Liver (tissue), 8 donors: ENCODE measurements at regions not wholly inside any gene's neighbourhood (a gene's known extent, or its start where the extent isn't known, plus 50 kb on each side); places are given as distances from the start of the nearest gene placed in this dataset.

ENCODE experiments used
- DNase-seq: peaks from one replicate; pipeline ENCODE4 v3.0.0-alpha.2; 2017; ENCODE audit warnings: low spot score
- H3K27ac ChIP-seq, 2 donors: one replicate each; pipeline ENCODE4 v1.7.0; 2013; ENCODE audit warnings: inconsistent platforms in 2 of 2, low read length in 2 of 2, control low read depth in 1 of 2, low read depth in 1 of 2, mild to moderate bottlenecking in 1 of 2
- H3K27me3 ChIP-seq, 4 donors: one replicate each; pipeline versions ENCODE4 v1.6.1 to v1.7.0; 2013; ENCODE audit warnings: low read length in 3 of 4, inconsistent platforms in 1 of 4, mild to moderate bottlenecking in 1 of 4, moderate library complexity in 1 of 4; ENCODE audit not compliant: control insufficient read depth in 4 of 4, insufficient read depth in 4 of 4
- H3K36me3 ChIP-seq, 4 donors: one replicate each; pipeline versions ENCODE4 v1.6.1 to v1.7.0; 2013; ENCODE audit warnings: low read length in 3 of 4, mild to moderate bottlenecking in 3 of 4, low read depth in 1 of 4, moderate library complexity in 1 of 4; ENCODE audit not compliant: control insufficient read depth in 4 of 4, insufficient read depth in 3 of 4
- H3K4me1 ChIP-seq, 4 donors: one replicate each; pipeline versions ENCODE4 v1.6.1 to v1.7.0; 2013; ENCODE audit warnings: low read length in 3 of 4, mild to moderate bottlenecking in 3 of 4, moderate library complexity in 1 of 4; ENCODE audit not compliant: control insufficient read depth in 4 of 4, insufficient read depth in 4 of 4
- H3K4me3 ChIP-seq, 3 donors: one replicate each; pipeline versions ENCODE4 v1.6.1 to v1.7.0; 2013; ENCODE audit warnings: low read length in 3 of 3, control low read depth in 1 of 3, low read depth in 1 of 3, mild to moderate bottlenecking in 1 of 3
- H3K9ac ChIP-seq, 2 donors: one replicate each; pipeline ENCODE4 v1.7.0; 2013; ENCODE audit warnings: low read length in 2 of 2, mild to moderate bottlenecking in 2 of 2, moderate library complexity in 2 of 2, control low read depth in 1 of 2, low read depth in 1 of 2
- H3K9me3 ChIP-seq, 4 donors: one replicate each; pipeline versions ENCODE4 v1.6.1 to v1.7.0; 2013; ENCODE audit warnings: low read length in 3 of 4; ENCODE audit not compliant: control insufficient read depth in 4 of 4
- EGR1 ChIP-seq, 2 donors: IDR thresholded peaks; 2 replicates each; pipeline ENCODE4 v1.6.1; 2016 to 2018; ENCODE audit warnings: antibody characterized with exemption in 2 of 2, low read depth in 2 of 2
- FOXA2 ChIP-seq: IDR thresholded peaks from 2 replicates; pipeline ENCODE4 v1.6.1; 2016; ENCODE audit warnings: antibody characterized with exemption
- GABPA ChIP-seq, 2 donors: IDR thresholded peaks in 1 of 2; conservative IDR thresholded peaks in 1 of 2; 2 replicates each; pipeline ENCODE4 v1.6.1; 2016; ENCODE audit warnings: antibody characterized with exemption in 2 of 2, mild to moderate bottlenecking in 1 of 2, moderate library complexity in 1 of 2
- HNF4A ChIP-seq, 2 donors: conservative IDR thresholded peaks; 2 replicates each; pipeline ENCODE4 v1.6.1; 2016; ENCODE audit warnings: antibody characterized with exemption in 2 of 2, mild to moderate bottlenecking in 2 of 2
- JUND ChIP-seq, 2 donors: IDR thresholded peaks; 2 replicates each; pipeline ENCODE4 v1.6.1; 2016; ENCODE audit warnings: antibody characterized with exemption in 2 of 2
- NR2F2 ChIP-seq: IDR thresholded peaks from 2 replicates; pipeline ENCODE4 v1.6.1; 2016; ENCODE audit warnings: antibody characterized with exemption
- RXRA ChIP-seq, 2 donors: IDR thresholded peaks; 2 replicates each; pipeline ENCODE4 v1.6.1; 2017 to 2018; ENCODE audit warnings: antibody characterized with exemption in 2 of 2, mild to moderate bottlenecking in 1 of 2
- SP1 ChIP-seq: IDR thresholded peaks from 2 replicates; pipeline ENCODE4 v1.6.1; 2018; ENCODE audit warnings: antibody characterized with exemption, mild to moderate bottlenecking
- TAF1 ChIP-seq: conservative IDR thresholded peaks from 2 replicates; pipeline ENCODE4 v1.6.1; 2016; ENCODE audit warnings: antibody characterized with exemption, mild to moderate bottlenecking
- WGBS: extraction: QIAGEN DNeasy Blood & Tissue Kit; methylation state at CpG from one replicate; pipeline ENCODE4 v1.1.7; 2013; 5-methylcytosine and 5-hydroxymethylcytosine counted together
- TF ChIP-seq, protein P1 (sequence below): fragments of 150-350 bp; IDR thresholded peaks from 2 replicates; pipeline ENCODE4 v1.5.1; 2017; ENCODE audit warnings: improper control_type of control experiment, low read depth, low read length; ENCODE audit not compliant: missing input control
- TF ChIP-seq, protein P2 (sequence below): IDR thresholded peaks from 2 replicates; pipeline ENCODE4 v1.6.1; 2016; ENCODE audit warnings: antibody characterized with exemption, mild to moderate bottlenecking
- TF ChIP-seq, protein P3 (sequence below): IDR thresholded peaks from 2 replicates; pipeline ENCODE4 v1.6.1; 2016; ENCODE audit warnings: antibody characterized with exemption
- TF ChIP-seq, protein P4 (sequence below): IDR thresholded peaks from 2 replicates; pipeline ENCODE4 v1.6.1; 2016; ENCODE audit warnings: antibody characterized with exemption
- donor health status: healthy.
- donor health status: healthy.
- donor health status: healthy.
- donor health status: healthy.
- donor health status: healthy.

DNA sequence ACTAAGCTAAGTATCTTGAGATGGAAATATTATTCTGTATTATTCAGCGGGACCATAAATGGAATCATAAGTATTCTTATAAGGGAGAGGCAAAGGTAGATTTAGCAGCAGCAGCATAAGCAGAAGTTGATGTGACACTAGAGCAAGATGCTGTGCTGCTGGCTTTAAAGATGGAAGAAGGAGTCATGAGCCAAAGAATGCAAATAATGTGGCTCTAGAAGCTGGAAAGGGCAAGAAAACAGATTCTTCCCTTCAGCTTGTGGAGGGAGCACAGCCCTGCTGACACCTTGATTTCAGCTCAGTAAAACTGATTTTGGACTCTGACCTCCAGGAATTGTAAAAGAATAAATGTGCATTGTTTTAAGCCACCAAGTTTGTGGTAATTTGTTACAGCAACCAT is 144.2 kb upstream of the ANKRD28 start:
- Histone ChIP-seq H3K4me1 (peaks cover 0 to 7% (median 3%) of the 10 kb centered on the region in 4 donors), H3K9ac (no peak overlapping the region), H3K36me3 (no peaks in the 10 kb centered on the region), H3K27ac (no peak overlapping the region), H3K4me3 (no peak overlapping the region), H3K27me3 (no peaks in the 10 kb centered on the region), H3K9me3 (peaks cover 0 to 3% (median 0%) of the 10 kb centered on the region in 4 donors)
- TF ChIP-seq JUND (IDR thresholded peaks at IDR 0.05) (no peak), HNF4A (conservative IDR thresholded peaks at IDR 0.05) (no peak), EGR1 (IDR thresholded peaks at IDR 0.05; ENCODE audit: low read depth in 2 of 2) (no peak), SP1 (no peak), FOXA2 (no peak), TAF1 (no peak)
- TF ChIP-seq, protein P1, sequence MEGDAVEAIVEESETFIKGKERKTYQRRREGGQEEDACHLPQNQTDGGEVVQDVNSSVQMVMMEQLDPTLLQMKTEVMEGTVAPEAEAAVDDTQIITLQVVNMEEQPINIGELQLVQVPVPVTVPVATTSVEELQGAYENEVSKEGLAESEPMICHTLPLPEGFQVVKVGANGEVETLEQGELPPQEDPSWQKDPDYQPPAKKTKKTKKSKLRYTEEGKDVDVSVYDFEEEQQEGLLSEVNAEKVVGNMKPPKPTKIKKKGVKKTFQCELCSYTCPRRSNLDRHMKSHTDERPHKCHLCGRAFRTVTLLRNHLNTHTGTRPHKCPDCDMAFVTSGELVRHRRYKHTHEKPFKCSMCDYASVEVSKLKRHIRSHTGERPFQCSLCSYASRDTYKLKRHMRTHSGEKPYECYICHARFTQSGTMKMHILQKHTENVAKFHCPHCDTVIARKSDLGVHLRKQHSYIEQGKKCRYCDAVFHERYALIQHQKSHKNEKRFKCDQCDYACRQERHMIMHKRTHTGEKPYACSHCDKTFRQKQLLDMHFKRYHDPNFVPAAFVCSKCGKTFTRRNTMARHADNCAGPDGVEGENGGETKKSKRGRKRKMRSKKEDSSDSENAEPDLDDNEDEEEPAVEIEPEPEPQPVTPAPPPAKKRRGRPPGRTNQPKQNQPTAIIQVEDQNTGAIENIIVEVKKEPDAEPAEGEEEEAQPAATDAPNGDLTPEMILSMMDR: no peak
- TF ChIP-seq, protein P2, sequence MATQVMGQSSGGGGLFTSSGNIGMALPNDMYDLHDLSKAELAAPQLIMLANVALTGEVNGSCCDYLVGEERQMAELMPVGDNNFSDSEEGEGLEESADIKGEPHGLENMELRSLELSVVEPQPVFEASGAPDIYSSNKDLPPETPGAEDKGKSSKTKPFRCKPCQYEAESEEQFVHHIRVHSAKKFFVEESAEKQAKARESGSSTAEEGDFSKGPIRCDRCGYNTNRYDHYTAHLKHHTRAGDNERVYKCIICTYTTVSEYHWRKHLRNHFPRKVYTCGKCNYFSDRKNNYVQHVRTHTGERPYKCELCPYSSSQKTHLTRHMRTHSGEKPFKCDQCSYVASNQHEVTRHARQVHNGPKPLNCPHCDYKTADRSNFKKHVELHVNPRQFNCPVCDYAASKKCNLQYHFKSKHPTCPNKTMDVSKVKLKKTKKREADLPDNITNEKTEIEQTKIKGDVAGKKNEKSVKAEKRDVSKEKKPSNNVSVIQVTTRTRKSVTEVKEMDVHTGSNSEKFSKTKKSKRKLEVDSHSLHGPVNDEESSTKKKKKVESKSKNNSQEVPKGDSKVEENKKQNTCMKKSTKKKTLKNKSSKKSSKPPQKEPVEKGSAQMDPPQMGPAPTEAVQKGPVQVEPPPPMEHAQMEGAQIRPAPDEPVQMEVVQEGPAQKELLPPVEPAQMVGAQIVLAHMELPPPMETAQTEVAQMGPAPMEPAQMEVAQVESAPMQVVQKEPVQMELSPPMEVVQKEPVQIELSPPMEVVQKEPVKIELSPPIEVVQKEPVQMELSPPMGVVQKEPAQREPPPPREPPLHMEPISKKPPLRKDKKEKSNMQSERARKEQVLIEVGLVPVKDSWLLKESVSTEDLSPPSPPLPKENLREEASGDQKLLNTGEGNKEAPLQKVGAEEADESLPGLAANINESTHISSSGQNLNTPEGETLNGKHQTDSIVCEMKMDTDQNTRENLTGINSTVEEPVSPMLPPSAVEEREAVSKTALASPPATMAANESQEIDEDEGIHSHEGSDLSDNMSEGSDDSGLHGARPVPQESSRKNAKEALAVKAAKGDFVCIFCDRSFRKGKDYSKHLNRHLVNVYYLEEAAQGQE: no peak
- DNase-seq: no peak
- 99% methylated on average over 1 of the region's 1 CpG for WGBS

DNA sequence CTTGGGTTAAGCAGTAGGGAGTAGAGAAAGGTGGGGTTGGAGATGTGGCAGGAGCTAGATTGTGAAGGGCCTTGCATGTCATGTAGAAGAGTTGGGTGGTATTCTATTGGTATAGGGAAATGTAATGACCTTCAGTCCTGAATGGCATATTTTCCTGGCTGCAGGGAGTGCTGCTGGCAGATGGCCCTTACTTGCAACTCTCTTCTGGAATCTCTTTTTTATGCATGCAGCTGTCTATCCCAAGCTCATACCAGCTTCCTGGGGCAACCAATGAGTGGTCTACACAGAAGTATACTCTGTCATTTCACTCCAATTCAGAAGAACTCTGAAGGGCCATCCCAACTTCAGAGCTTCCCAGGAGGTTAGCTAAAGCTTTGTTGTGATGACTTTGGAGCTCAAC is 144.7 kb upstream of the ANKRD28 start:
- Histone ChIP-seq H3K4me1 (peaks cover 0 to 7% (median 3%) of the 10 kb centered on the region in 4 donors), H3K9me3 (peaks cover 0 to 3% (median 0%) of the 10 kb centered on the region in 4 donors), H3K36me3 (no peaks in the 10 kb centered on the region), H3K4me3 (no peak overlapping the region), H3K27me3 (no peaks in the 10 kb centered on the region), H3K27ac (no peak overlapping the region), H3K9ac (no peak overlapping the region)
- TF ChIP-seq SP1 (no peak), JUND (IDR thresholded peaks at IDR 0.05) (no peak)
- TF ChIP-seq, protein P3, sequence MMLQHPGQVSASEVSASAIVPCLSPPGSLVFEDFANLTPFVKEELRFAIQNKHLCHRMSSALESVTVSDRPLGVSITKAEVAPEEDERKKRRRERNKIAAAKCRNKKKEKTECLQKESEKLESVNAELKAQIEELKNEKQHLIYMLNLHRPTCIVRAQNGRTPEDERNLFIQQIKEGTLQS: no peak
- no peak for DNase-seq

DNA sequence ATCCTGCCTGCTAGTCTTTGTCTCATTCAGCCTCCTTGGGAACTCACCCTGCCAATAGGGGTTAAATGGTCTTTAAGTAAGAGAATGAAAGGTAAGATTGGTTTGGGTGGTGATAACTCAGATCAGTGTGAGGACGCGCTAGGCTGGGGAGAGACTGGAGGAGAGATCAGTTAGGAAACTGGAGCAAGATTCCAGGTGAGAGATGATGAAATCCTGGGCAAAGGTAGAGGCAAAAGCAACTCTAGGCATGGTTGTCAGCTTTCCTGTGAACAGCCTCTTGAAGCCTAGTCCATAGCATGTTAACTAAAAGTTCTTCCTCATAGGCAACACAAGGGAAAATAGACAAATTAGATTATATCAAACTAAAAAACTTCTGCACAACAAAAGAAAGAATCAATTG is 145.2 kb upstream of the ANKRD28 start:
- Histone ChIP-seq H3K9ac (no peak overlapping the region), H3K9me3 (peaks cover 0 to 3% (median 0%) of the 10 kb centered on the region in 4 donors), H3K27ac (no peak overlapping the region), H3K4me1 (peaks cover 0 to 7% (median 3%) of the 10 kb centered on the region in 4 donors), H3K27me3 (no peaks in the 10 kb centered on the region), H3K36me3 (no peaks in the 10 kb centered on the region), H3K4me3 (no peak overlapping the region)
- DNase-seq: no peak
- 34% methylated on average over 2 of the region's 2 CpGs for WGBS
- TF ChIP-seq, protein P2: no peak
- TF ChIP-seq RXRA (IDR thresholded peaks at IDR 0.05) (peak in 1 of 2 donors; percentile 9), EGR1 (IDR thresholded peaks at IDR 0.05; ENCODE audit: low read depth in 2 of 2) (no peak), NR2F2 (no peak), HNF4A (conservative IDR thresholded peaks at IDR 0.05) (peak in 1 of 2 donors; percentile 28), GABPA (IDR thresholded peaks at IDR 0.05 in 1 of 2, conservative IDR thresholded peaks at IDR 0.05 in 1 of 2) (no peak), TAF1 (no peak)
- TF ChIP-seq, protein P3: no peak
- TF ChIP-seq, protein P4, sequence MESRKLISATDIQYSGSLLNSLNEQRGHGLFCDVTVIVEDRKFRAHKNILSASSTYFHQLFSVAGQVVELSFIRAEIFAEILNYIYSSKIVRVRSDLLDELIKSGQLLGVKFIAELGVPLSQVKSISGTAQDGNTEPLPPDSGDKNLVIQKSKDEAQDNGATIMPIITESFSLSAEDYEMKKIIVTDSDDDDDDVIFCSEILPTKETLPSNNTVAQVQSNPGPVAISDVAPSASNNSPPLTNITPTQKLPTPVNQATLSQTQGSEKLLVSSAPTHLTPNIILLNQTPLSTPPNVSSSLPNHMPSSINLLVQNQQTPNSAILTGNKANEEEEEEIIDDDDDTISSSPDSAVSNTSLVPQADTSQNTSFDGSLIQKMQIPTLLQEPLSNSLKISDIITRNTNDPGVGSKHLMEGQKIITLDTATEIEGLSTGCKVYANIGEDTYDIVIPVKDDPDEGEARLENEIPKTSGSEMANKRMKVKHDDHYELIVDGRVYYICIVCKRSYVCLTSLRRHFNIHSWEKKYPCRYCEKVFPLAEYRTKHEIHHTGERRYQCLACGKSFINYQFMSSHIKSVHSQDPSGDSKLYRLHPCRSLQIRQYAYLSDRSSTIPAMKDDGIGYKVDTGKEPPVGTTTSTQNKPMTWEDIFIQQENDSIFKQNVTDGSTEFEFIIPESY: no peak
